WTC11 (cell line): ENCODE measurements at regions not wholly inside any gene's neighbourhood (a gene's known extent, or its start where the extent isn't known, plus 50 kb on each side); places are given as distances from the start of the nearest gene placed in this dataset.

ENCODE experiments used
- FOXP1 ChIP-seq: sonication (generic); formaldehyde crosslinking; IDR thresholded peaks from 2 replicates; pipeline ENCODE4 v1.8.0; 2022; ENCODE audit warnings: missing genetic modification reagents, mild to moderate bottlenecking, moderate library complexity, borderline replicate concordance
- TF ChIP-seq, protein P1 (sequence below): fragments of 200-600 bp; IDR thresholded peaks from 2 replicates; pipeline ENCODE4 v1.8.0; 2022; ENCODE audit warnings: antibody characterized with exemption
- TF ChIP-seq, protein P2 (sequence below): sonication (generic); formaldehyde crosslinking; IDR thresholded peaks from 2 replicates; pipeline ENCODE4 v1.8.1; 2022; ENCODE audit warnings: mild to moderate bottlenecking, moderate library complexity, missing genetic modification reagents

DNA sequence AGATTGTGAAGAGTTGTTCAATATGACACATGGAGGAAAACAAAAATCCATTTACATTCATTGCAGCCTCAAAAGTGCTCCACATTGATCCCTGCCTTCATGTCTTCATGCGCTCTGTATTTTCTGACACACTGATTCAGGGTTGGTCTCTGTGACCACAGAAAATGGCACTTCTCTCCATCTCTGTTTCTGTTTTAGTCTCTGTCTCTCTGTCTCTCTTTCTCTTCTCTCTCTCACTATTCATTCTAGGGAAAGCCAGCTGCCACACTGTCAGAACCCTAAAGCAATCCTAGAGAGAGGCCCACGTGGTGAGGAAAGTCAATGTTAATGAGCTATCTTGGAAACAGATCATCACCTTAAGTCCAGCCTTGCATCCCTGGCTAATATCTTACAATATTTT is 2238.4 kb downstream of the PCDH7 start:
- TF ChIP-seq, protein P1, sequence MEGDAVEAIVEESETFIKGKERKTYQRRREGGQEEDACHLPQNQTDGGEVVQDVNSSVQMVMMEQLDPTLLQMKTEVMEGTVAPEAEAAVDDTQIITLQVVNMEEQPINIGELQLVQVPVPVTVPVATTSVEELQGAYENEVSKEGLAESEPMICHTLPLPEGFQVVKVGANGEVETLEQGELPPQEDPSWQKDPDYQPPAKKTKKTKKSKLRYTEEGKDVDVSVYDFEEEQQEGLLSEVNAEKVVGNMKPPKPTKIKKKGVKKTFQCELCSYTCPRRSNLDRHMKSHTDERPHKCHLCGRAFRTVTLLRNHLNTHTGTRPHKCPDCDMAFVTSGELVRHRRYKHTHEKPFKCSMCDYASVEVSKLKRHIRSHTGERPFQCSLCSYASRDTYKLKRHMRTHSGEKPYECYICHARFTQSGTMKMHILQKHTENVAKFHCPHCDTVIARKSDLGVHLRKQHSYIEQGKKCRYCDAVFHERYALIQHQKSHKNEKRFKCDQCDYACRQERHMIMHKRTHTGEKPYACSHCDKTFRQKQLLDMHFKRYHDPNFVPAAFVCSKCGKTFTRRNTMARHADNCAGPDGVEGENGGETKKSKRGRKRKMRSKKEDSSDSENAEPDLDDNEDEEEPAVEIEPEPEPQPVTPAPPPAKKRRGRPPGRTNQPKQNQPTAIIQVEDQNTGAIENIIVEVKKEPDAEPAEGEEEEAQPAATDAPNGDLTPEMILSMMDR, result no peak
- TF ChIP-seq, protein P2, sequence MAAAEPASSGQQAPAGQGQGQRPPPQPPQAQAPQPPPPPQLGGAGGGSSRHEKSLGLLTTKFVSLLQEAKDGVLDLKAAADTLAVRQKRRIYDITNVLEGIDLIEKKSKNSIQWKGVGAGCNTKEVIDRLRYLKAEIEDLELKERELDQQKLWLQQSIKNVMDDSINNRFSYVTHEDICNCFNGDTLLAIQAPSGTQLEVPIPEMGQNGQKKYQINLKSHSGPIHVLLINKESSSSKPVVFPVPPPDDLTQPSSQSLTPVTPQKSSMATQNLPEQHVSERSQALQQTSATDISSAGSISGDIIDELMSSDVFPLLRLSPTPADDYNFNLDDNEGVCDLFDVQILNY (CRISPR knock-in tag), result no peak
- TF ChIP-seq FOXP1, result no peak
